ENCODE measurements at regions not wholly inside any gene's neighbourhood (a gene's known extent, or its start where the extent isn't known, plus 50 kb on each side); places are given as distances from the start of the nearest gene placed in this dataset.
A peak's percentile ranks its signal among the peaks of the same experiment; 100 is the strongest.

GRCh38 chr1:115560027-115560426 is 81.7 kb upstream of the VANGL1 start:
- TF ChIP-seq CTCF (IDR thresholded peaks at IDR 0.05; ENCODE audit: low read depth, low read length) = no peak
- DNase-seq (ENCODE audit: extremely low read depth, low read depth) = no peak

DNA sequence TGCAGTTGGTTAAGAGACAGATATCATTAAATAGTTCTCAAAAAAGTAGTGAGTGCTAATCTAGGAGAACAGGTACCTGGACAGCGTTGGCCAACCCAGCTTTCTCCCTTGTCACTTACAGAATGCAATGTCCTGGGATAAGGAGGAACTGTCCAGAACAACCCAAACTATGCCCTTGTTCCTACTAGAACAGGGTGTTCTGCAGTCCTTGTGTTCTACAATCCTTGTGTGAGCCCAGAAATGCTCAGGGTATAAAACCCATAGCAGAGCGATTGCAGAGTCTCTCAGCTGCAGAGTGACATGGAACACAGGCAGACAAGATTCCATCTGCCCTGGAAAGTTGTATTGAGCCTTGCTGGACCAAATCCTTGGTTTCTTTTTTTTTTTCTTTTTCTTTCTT is 83.5 kb upstream of the VANGL1 start:
- DNase-seq (ENCODE audit: extremely low read depth, low read depth) = no peak

DNA sequence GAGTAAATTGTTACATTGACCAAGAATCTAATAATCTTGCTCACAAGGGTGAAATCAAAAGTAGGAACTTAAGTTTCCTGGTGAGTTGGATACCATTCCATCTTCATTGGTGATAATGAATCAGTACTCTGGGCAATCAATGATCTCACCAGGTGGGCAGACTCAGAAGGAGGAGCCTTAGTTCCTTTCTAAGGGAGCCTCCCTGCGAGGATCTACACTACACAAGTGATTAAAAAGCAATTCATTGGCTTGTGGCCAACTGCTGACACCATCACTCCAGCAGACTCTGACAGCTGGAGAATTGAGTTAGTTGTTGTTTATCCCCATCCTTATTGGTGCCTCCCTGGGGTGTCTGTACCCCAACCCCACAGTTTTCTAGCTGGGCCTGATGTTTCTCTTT is 84.1 kb upstream of the VANGL1 start:
- no peak for DNase-seq (ENCODE audit: extremely low read depth, low read depth)
- TF ChIP-seq CTCF (IDR thresholded peaks at IDR 0.05; ENCODE audit: low read depth, low read length) = no peak

More for the DNA sequence above, 83.5 kb upstream of the VANGL1 start:
- no peak for TF ChIP-seq CTCF (IDR thresholded peaks at IDR 0.05; ENCODE audit: low read depth, low read length)

GRCh38 chr1:115556236-115556635 is 85.5 kb upstream of the VANGL1 start:
- no peak for DNase-seq (ENCODE audit: extremely low read depth, low read depth)
- TF ChIP-seq CTCF (IDR thresholded peaks at IDR 0.05; ENCODE audit: low read depth, low read length) = no peak

GRCh38 chr1:115555446-115555845 is 86.3 kb upstream of the VANGL1 start:
- DNase-seq (ENCODE audit: extremely low read depth, low read depth) = peak; percentile 32

DNA sequence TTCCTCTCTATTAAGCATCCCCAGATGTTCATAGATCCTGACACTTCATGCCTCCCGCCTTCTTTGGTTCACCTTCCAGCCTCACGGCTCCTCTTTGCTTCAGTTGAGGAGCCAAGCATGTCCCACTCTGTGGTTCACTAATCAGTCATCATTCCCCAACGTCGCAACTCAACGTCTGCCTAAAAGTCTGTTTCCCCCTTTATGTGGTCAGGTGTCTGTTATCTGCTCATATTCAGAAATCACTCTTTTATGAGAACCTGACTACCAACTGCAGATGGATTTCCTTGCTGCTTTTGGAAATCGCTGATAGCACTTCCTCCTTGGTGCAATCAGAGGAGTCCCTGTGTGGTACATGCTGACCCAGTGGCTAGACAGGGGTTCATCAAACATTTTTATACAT is 94.1 kb upstream of the VANGL1 start:
- no peak for DNase-seq (ENCODE audit: extremely low read depth, low read depth)
- TF ChIP-seq CTCF (IDR thresholded peaks at IDR 0.05; ENCODE audit: low read depth, low read length) = no peak

More at GRCh38 chr1:115555446-115555845, 86.3 kb upstream of the VANGL1 start:
- no peak for TF ChIP-seq CTCF (IDR thresholded peaks at IDR 0.05; ENCODE audit: low read depth, low read length)

GRCh38 chr1:115546846-115547245 is 94.9 kb upstream of the VANGL1 start:
- TF ChIP-seq CTCF (IDR thresholded peaks at IDR 0.05; ENCODE audit: low read depth, low read length) = no peak
- DNase-seq (ENCODE audit: extremely low read depth, low read depth) = no peak

Data from AG09319 (cell line).